Activated CD8-positive, alpha-beta memory T cell treated with anti-CD3 and anti-CD28 coated beads for 36 hours (primary cell): ENCODE measurements at regions not wholly inside any gene's neighbourhood (a gene's known extent, or its start where the extent isn't known, plus 50 kb on each side); places are given as distances from the start of the nearest gene placed in this dataset.

ENCODE experiments used
- CTCF ChIA-PET: fragments of 350-600 bp; sonication (Branson Sonifier 250); formaldehyde crosslinking; loops from one replicate; lab custom pipeline; 2021; ENCODE audit warnings: antibody characterized with exemption; lab: Charles Lee
- POLR2A ChIA-PET: fragments of 350-600 bp; sonication (Branson Sonifier 250); formaldehyde crosslinking; loops from one replicate; lab custom pipeline; 2021; ENCODE audit warnings: antibody characterized with exemption; lab: Charles Lee

GRCh38 chr3:87175732-87176131, 51.4 kb upstream of the CHMP2B start:
- ChIA-PET CTCF (no interaction called here), POLR2A (no interaction called here)

- CTCF ChIA-PET, result no interaction called here
Observed at GRCh38 chr3:87173776-87174175, 53.3 kb upstream of the CHMP2B start.

GRCh38 chr3:87173071-87173470, 54.0 kb upstream of the CHMP2B start:
- POLR2A ChIA-PET, result no interaction called here
- CTCF ChIA-PET, result no interaction called here

More at GRCh38 chr3:87173776-87174175, 53.3 kb upstream of the CHMP2B start:
- POLR2A ChIA-PET, result no interaction called here

GRCh38 chr3:87167628-87168456, 59.3 kb upstream of the CHMP2B start:
- ChIA-PET POLR2A (no interaction called here), CTCF (interaction anchor here (1.3 kb wide), 1 partner anchor 393 kb away, joined by 4 read pairs; no protein-coding TSS in a partner anchor)

- POLR2A ChIA-PET, result no interaction called here
- CTCF ChIA-PET, result no interaction called here
Observed at GRCh38 chr3:87164245-87164644, 62.9 kb upstream of the CHMP2B start.

GRCh38 chr3:87161851-87162250, 65.3 kb upstream of the CHMP2B start:
- CTCF ChIA-PET, result no interaction called here

GRCh38 chr3:87161417-87161816, 65.7 kb upstream of the CHMP2B start:
- ChIA-PET POLR2A (no interaction called here), CTCF (no interaction called here)

More at GRCh38 chr3:87161851-87162250, 65.3 kb upstream of the CHMP2B start:
- POLR2A ChIA-PET, result no interaction called here

- ChIA-PET POLR2A (no interaction called here), CTCF (no interaction called here)
Observed at GRCh38 chr3:87161013-87161412, 66.1 kb upstream of the CHMP2B start.

- ChIA-PET POLR2A (no interaction called here), CTCF (no interaction called here)
Observed at GRCh38 chr3:87158823-87159222, 68.3 kb upstream of the CHMP2B start.

GRCh38 chr3:87148020-87148419, 79.1 kb upstream of the CHMP2B start:
- POLR2A ChIA-PET, result no interaction called here
- CTCF ChIA-PET, result no interaction called here

GRCh38 chr3:87147562-87147961, 79.5 kb upstream of the CHMP2B start:
- ChIA-PET CTCF (no interaction called here), POLR2A (no interaction called here)

- ChIA-PET CTCF (no interaction called here), POLR2A (no interaction called here)
Observed at GRCh38 chr3:87145553-87145952, 81.6 kb upstream of the CHMP2B start.

- POLR2A ChIA-PET, result no interaction called here
- CTCF ChIA-PET, result no interaction called here
Observed at GRCh38 chr3:87136066-87136596, 91.0 kb upstream of the CHMP2B start.

- ChIA-PET CTCF (no interaction called here), POLR2A (no interaction called here)
Observed at GRCh38 chr3:87135412-87135811, 91.7 kb upstream of the CHMP2B start.

- CTCF ChIA-PET, result no interaction called here
- POLR2A ChIA-PET, result no interaction called here
Observed at GRCh38 chr3:87132801-87133200, 94.3 kb upstream of the CHMP2B start.

- POLR2A ChIA-PET, result no interaction called here
- CTCF ChIA-PET, result no interaction called here
Observed at GRCh38 chr3:87128006-87128405, 99.1 kb upstream of the CHMP2B start.

- CTCF ChIA-PET, result no interaction called here
- POLR2A ChIA-PET, result no interaction called here
Observed at GRCh38 chr3:87127281-87127680, 99.8 kb upstream of the CHMP2B start.

GRCh38 chr3:87126321-87126720, 100.8 kb upstream of the CHMP2B start:
- CTCF ChIA-PET, result no interaction called here
- POLR2A ChIA-PET, result no interaction called here

- ChIA-PET CTCF (no interaction called here), POLR2A (no interaction called here)
Observed at GRCh38 chr3:87125116-87125515, 102.0 kb upstream of the CHMP2B start.

GRCh38 chr3:87122766-87123165, 104.3 kb upstream of the CHMP2B start:
- POLR2A ChIA-PET, result no interaction called here
- CTCF ChIA-PET, result no interaction called here

- ChIA-PET CTCF (no interaction called here), POLR2A (no interaction called here)
Observed at GRCh38 chr3:87121856-87122255, 105.3 kb upstream of the CHMP2B start.
